Fibroblast of lung (primary cell): ENCODE measurements at regions not wholly inside any gene's neighbourhood (a gene's known extent, or its start where the extent isn't known, plus 50 kb on each side); places are given as distances from the start of the nearest gene placed in this dataset.

ENCODE experiments used
- DNase-seq, 2 donors: peaks; one replicate each; pipeline versions ENCODE4 v3.0.0 to v3.0.0-alpha.2; 2010; ENCODE audit warnings: low read depth in 2 of 2
- H2AFZ ChIP-seq: 2 replicates; pipeline ENCODE4 v1.5.1; 2012; ENCODE audit warnings: low read length, control low read depth, inconsistent platforms
- H3K27ac ChIP-seq: 2 replicates; pipeline ENCODE4 v1.5.1; 2011; ENCODE audit warnings: low read length, control low read depth; ENCODE audit not compliant: insufficient read depth
- H3K27me3 ChIP-seq: 2 replicates; pipeline ENCODE4 v1.5.1; 2011; ENCODE audit warnings: mild to moderate bottlenecking, low read length; ENCODE audit not compliant: control insufficient read depth, insufficient read depth
- H3K36me3 ChIP-seq: 2 replicates; pipeline ENCODE4 v1.5.1; 2011; ENCODE audit warnings: low read length; ENCODE audit not compliant: control insufficient read depth, insufficient read depth
- H3K4me1 ChIP-seq: 2 replicates; pipeline ENCODE4 v1.5.1; 2011; ENCODE audit warnings: low read length; ENCODE audit not compliant: control insufficient read depth, insufficient read depth; ENCODE audit errors: extremely low read depth
- H3K4me2 ChIP-seq: 2 replicates; pipeline ENCODE4 v1.5.1; 2011; ENCODE audit warnings: low read length, control low read depth; ENCODE audit not compliant: insufficient read depth; ENCODE audit errors: extremely low read depth
- H3K4me3 ChIP-seq, 4 experiments: fragments of 200-600 bp in 1 of 4; sonication (generic) in 1 of 4; replicated peaks in 1 of 4; 2 replicates each; pipeline ENCODE4 v1.5.1; 2011 to 2016; ENCODE audit warnings: low read length in 4 of 4, low read depth in 3 of 4, mild to moderate bottlenecking in 3 of 4, control low read depth in 2 of 4, inconsistent platforms in 1 of 4, mixed read lengths in 1 of 4; ENCODE audit not compliant: insufficient read depth in 1 of 4; ENCODE audit errors: control extremely low read depth in 1 of 4
- H3K79me2 ChIP-seq: 2 replicates; pipeline ENCODE4 v1.5.1; 2012; ENCODE audit warnings: mild to moderate bottlenecking, low read length, inconsistent platforms; ENCODE audit not compliant: control insufficient read depth, insufficient read depth
- H3K9ac ChIP-seq: 2 replicates; pipeline ENCODE4 v1.5.1; 2011; ENCODE audit warnings: mild to moderate bottlenecking, low read length, control low read depth; ENCODE audit not compliant: insufficient read depth
- H3K9me3 ChIP-seq: 2 replicates; pipeline ENCODE4 v1.5.1; 2012; ENCODE audit warnings: low read depth, low read length; ENCODE audit not compliant: control insufficient read depth, insufficient read depth
- H4K20me1 ChIP-seq: 2 replicates; pipeline ENCODE4 v1.5.1; 2011; ENCODE audit warnings: low read length; ENCODE audit not compliant: control insufficient read depth, insufficient read depth; ENCODE audit errors: extremely low read depth
- EZH2 ChIP-seq: IDR thresholded peaks from 2 replicates; pipeline ENCODE4 v1.5.1; 2012; ENCODE audit warnings: low read length, control low read depth, mild to moderate bottlenecking; ENCODE audit errors: missing control alignments
- TF ChIP-seq, protein P1 (sequence below), 2 donors: IDR thresholded peaks in 1 of 2; conservative IDR thresholded peaks in 1 of 2; 1 replicate in 1 of 2; 2 replicates in 1 of 2; pipeline ENCODE4 v1.5.1; 2011 to 2012; ENCODE audit warnings: low read length in 2 of 2, control low read depth in 1 of 2, inconsistent platforms in 1 of 2, low read depth in 1 of 2, mild to moderate bottlenecking in 1 of 2

DNA sequence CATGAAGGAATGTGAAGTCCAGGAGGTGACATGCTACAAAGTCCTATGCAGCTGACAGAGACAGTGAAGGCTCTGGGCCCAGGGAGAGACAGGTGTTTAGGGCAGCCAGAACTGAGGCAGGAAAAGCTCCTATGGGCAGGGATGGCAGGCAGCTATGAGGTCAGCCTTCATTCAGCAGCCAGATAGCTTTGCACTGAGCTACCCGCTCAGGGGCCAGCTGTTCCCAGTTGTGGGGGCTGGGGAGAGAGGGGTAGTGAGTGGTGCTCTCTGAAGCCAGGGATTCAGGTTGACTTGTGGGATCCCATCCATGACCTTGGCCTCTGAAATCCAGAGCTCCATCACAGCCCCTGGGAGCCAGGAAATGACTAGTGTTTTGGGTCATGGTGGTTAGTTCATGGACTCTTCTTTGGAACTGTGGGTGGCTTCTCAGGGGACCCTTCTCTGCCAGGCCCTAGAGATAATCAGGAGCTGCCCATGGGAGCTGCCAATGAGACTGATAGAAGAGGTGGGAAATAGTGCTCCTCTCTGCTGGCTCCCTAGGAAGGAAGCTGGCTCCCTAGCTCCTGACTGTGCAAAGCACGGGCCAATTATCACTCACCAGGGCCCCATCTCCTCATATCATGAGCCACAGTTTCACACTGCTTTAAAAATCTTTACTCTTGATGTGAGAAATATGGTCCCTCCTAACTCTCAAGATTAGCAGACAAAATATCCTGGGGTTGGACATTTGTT lies 127.7 kb downstream of the VEGFA start:
- DNase-seq = no peak
- Histone ChIP-seq H3K79me2 (no peaks in the 10 kb centered on the region), H4K20me1 (no peaks in the 10 kb centered on the region), H3K4me2 (no peak overlapping the region), H2AFZ (no peak overlapping the region), H3K9ac (no peak overlapping the region), H3K27ac (no peak overlapping the region), H3K4me1 (no peaks in the 10 kb centered on the region), H3K27me3 (peaks cover 16% of the 10 kb centered on the region), H3K4me3 (no peak overlapping the region), H3K36me3 (no peaks in the 10 kb centered on the region), H3K9me3 (no peaks in the 10 kb centered on the region)
- TF ChIP-seq, protein P1, sequence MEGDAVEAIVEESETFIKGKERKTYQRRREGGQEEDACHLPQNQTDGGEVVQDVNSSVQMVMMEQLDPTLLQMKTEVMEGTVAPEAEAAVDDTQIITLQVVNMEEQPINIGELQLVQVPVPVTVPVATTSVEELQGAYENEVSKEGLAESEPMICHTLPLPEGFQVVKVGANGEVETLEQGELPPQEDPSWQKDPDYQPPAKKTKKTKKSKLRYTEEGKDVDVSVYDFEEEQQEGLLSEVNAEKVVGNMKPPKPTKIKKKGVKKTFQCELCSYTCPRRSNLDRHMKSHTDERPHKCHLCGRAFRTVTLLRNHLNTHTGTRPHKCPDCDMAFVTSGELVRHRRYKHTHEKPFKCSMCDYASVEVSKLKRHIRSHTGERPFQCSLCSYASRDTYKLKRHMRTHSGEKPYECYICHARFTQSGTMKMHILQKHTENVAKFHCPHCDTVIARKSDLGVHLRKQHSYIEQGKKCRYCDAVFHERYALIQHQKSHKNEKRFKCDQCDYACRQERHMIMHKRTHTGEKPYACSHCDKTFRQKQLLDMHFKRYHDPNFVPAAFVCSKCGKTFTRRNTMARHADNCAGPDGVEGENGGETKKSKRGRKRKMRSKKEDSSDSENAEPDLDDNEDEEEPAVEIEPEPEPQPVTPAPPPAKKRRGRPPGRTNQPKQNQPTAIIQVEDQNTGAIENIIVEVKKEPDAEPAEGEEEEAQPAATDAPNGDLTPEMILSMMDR (conservative IDR thresholded peaks at IDR 0.05 in 1 of 2, IDR thresholded peaks at IDR 0.05 in 1 of 2; ENCODE audit: low read depth in 1 of 2, low read length in 2 of 2) = no peak
- TF ChIP-seq EZH2 = no peak

DNA sequence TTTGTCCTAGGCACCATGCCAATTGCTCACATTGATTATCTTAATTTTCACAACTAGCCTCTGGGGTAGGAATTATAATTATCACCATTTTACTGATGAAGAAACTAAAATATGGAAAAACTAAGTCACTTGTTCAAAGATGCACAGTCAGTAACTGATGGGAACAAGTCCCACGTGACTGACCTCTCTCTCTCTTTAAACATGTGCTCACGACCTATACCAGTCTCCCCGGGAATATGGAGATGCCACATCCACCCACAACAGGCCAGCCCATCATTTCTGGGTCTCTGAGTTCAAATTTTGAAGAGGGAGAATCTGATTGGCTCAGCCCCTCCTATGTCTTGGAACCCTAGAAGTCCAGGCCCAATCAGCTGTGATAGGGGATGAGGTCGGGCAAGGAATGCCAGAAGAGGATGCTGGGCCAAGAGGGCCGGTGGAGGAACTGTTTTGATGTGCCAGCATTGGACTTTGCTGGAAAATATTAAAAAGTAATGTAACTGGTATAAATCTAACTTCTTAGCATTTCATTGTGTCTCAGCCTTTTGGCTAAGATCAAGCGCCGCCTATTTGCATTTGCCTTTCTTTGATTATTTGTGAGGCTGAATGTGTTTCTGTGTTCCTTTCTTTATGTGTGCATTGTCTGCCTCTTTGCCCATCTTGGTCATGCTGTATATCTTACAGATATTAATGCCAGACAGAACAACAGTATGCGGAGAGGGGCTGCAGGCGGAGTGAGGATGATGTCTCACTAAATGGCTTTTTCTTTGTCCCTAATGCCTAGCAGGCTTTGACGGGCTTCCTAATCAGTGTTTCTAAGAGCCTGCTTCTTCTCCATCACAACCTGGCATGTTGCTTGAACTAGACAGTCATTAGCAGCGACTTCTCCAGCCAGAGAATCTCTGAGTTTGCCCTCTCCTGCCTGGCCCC lies 126.6 kb downstream of the VEGFA start:
- Histone ChIP-seq H3K79me2 (no peaks in the 10 kb centered on the region), H3K4me3 (no peak overlapping the region), H2AFZ (no peak overlapping the region), H3K4me1 (no peaks in the 10 kb centered on the region), H3K9me3 (no peaks in the 10 kb centered on the region), H3K27me3 (peaks cover 20% of the 10 kb centered on the region), H3K9ac (no peak overlapping the region), H3K27ac (no peak overlapping the region), H4K20me1 (no peaks in the 10 kb centered on the region), H3K36me3 (no peaks in the 10 kb centered on the region), H3K4me2 (no peak overlapping the region)
- no peak for DNase-seq
- TF ChIP-seq EZH2 = no peak
- TF ChIP-seq, protein P1 (conservative IDR thresholded peaks at IDR 0.05 in 1 of 2, IDR thresholded peaks at IDR 0.05 in 1 of 2; ENCODE audit: low read depth in 1 of 2, low read length in 2 of 2) = no peak

DNA sequence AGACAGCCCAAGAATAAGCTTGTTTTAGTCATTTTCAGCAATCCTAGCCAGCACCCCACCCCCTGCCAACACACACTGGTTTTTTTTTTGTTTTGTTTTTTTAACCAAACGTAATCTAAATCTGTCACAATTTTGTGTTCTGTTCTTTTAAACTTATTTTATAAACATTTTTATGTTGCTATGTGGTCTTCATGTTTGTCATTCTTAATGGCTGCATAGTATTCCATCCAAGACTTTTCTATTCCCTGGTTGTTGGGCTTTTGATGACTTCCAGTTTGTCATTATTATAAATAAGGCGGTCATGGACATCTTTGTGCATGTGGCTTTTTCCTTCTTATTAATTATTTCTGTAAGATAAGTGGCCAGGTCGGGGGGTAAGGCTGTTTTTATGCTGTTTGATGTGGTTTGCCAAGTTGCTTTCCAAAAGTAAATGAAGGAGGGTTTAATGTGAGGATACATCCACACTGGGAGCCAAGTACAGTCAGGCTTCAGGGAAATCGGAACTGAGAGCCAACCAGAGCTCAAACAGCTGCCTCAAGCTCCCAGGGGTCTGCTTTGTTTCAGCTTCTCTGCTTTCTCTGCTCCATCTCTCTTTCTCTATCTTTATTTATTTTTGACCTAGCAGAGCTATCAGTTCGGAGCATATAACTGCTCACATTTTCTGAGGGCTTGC lies 125.8 kb downstream of the VEGFA start:
- no peaks in the 10 kb centered on the region for H3K4me1 ChIP-seq
- no peak overlapping the region for H2AFZ ChIP-seq
- H3K9me3 ChIP-seq = no peaks in the 10 kb centered on the region
- H3K4me3 ChIP-seq = no peak overlapping the region
- H3K79me2 ChIP-seq = no peaks in the 10 kb centered on the region
- TF ChIP-seq EZH2 = no peak
- TF ChIP-seq, protein P1 (conservative IDR thresholded peaks at IDR 0.05 in 1 of 2, IDR thresholded peaks at IDR 0.05 in 1 of 2; ENCODE audit: low read depth in 1 of 2, low read length in 2 of 2) = no peak
- no peak overlapping the region for H3K27ac ChIP-seq
- no peaks in the 10 kb centered on the region for H3K36me3 ChIP-seq
- no peak overlapping the region for H3K9ac ChIP-seq
- no peak for DNase-seq
- H3K27me3 ChIP-seq = peaks cover 21% of the 10 kb centered on the region
- H4K20me1 ChIP-seq = no peaks in the 10 kb centered on the region
- H3K4me2 ChIP-seq = no peak overlapping the region
